Skeletal muscle tissue (tissue), 3 donors: ENCODE measurements at regions not wholly inside any gene's neighbourhood (a gene's known extent, or its start where the extent isn't known, plus 50 kb on each side); places are given as distances from the start of the nearest gene placed in this dataset.

ENCODE experiments used
- H3K27ac ChIP-seq: one replicate; pipeline ENCODE4 v1.7.0; 2013; ENCODE audit warnings: mild to moderate bottlenecking, low read depth, low read length, inconsistent platforms
- H3K27me3 ChIP-seq, 3 donors: one replicate each; pipeline ENCODE4 v1.7.0; 2013; ENCODE audit warnings: low read length in 3 of 3; ENCODE audit not compliant: control insufficient read depth in 3 of 3, insufficient read depth in 3 of 3
- H3K36me3 ChIP-seq, 3 donors: one replicate each; pipeline ENCODE4 v1.7.0; 2013; ENCODE audit warnings: low read length in 3 of 3; ENCODE audit not compliant: control insufficient read depth in 3 of 3, insufficient read depth in 3 of 3
- H3K4me1 ChIP-seq, 3 donors: one replicate each; pipeline ENCODE4 v1.7.0; 2013; ENCODE audit warnings: low read length in 3 of 3, mild to moderate bottlenecking in 3 of 3; ENCODE audit not compliant: control insufficient read depth in 3 of 3, insufficient read depth in 3 of 3
- H3K4me3 ChIP-seq, 3 donors: one replicate each; pipeline ENCODE4 v1.7.0; 2013; ENCODE audit warnings: low read length in 3 of 3
- H3K9ac ChIP-seq, 3 donors: one replicate each; pipeline ENCODE4 v1.7.0; 2013; ENCODE audit warnings: low read length in 3 of 3, mild to moderate bottlenecking in 3 of 3, moderate library complexity in 2 of 3, low read depth in 1 of 3
- H3K9me3 ChIP-seq, 3 donors: one replicate each; pipeline ENCODE4 v1.7.0; 2013; ENCODE audit warnings: low read length in 3 of 3; ENCODE audit not compliant: control insufficient read depth in 3 of 3
- donor health status: Osteomylitis.

GRCh38 chr3:150215616-150216015 is 192.5 kb upstream of the TSC22D2 start:
- peaks cover 0 to 4% (median 0%) of the 10 kb centered on the region in 3 donors for H3K9me3 ChIP-seq
- peak overlapping the region in 1 of 3 donors; percentile 72 for H3K9ac ChIP-seq
- H3K27ac ChIP-seq, result peak overlapping the region; percentile 62
- peaks cover 13 to 15% (median 14%) of the 10 kb centered on the region in 3 donors for H3K4me1 ChIP-seq
- H3K4me3 ChIP-seq, result no peak overlapping the region
- H3K27me3 ChIP-seq, result no peaks in the 10 kb centered on the region
- H3K36me3 ChIP-seq, result no peaks in the 10 kb centered on the region

DNA sequence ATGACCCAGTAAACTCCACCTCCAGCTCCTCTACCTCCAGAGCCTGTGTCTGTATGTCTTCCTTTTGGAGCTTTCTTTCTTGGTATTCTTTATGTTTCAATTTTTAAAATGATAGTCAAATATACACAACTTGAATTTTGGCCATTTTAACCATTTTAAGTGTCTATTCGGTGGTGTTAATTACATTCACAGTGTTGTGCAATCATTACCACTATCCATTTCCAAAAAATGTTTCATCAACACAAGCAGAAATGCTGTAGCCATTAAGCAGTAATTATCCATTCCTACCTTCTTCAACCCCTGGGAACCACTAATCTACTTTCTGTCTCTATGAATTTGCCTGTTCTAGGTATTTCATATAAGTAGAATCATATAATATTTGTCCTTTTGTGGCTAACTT is 194.5 kb upstream of the TSC22D2 start:
- H3K9me3 ChIP-seq, result peaks cover 0 to 4% (median 2%) of the 10 kb centered on the region in 3 donors
- no peak overlapping the region for H3K27ac ChIP-seq
- H3K4me3 ChIP-seq, result no peak overlapping the region
- peaks cover 13 to 15% (median 14%) of the 10 kb centered on the region in 3 donors for H3K4me1 ChIP-seq
- no peaks in the 10 kb centered on the region for H3K36me3 ChIP-seq
- no peak overlapping the region for H3K9ac ChIP-seq
- no peaks in the 10 kb centered on the region for H3K27me3 ChIP-seq

DNA sequence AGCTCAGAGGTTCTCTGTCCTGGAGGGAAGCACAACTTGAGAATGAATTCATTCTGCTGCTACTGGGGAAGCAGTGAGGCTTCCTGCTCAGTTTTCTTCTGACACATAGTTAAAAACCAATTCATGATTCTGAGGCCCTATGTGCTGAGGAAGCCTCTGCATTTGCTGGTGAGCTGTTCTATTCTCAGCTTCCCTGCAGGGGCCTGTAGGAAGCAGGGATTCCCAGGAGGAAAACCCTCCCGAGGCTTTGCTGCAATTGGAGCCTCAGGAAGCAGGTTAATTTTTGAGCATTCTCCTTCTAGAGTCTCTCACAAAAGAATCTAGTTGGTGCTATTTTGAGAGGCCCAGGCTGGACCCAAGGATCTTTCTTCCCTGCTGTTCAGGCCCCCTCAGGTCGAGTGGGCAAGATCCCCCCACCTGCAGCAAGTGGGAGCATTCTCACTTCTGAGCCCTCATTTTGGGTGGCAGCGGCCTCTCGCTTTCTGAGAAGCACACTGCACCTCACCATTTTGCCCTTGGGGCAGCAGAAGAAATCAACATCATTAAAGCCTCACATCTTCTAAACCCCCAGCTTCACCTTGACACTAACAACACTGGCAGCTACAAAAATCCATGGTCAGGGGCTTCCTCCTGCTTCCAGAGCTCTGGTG is 197.5 kb upstream of the TSC22D2 start:
- Histone ChIP-seq H3K36me3 (no peaks in the 10 kb centered on the region), H3K9me3 (peaks cover 0 to 2% (median 0%) of the 10 kb centered on the region in 3 donors), H3K4me1 (peaks cover 2 to 3% (median 2%) of the 10 kb centered on the region in 3 donors), H3K27me3 (no peaks in the 10 kb centered on the region), H3K27ac (no peak overlapping the region), H3K9ac (no peak overlapping the region), H3K4me3 (no peak overlapping the region)

GRCh38 chr3:150203273-150203672 is 204.8 kb upstream of the TSC22D2 start:
- no peak overlapping the region for H3K4me3 ChIP-seq
- no peak overlapping the region for H3K27ac ChIP-seq
- no peak overlapping the region for H3K9ac ChIP-seq
- H3K27me3 ChIP-seq, result no peaks in the 10 kb centered on the region
- H3K36me3 ChIP-seq, result no peaks in the 10 kb centered on the region
- no peaks in the 10 kb centered on the region for H3K9me3 ChIP-seq
- no peaks in the 10 kb centered on the region for H3K4me1 ChIP-seq

DNA sequence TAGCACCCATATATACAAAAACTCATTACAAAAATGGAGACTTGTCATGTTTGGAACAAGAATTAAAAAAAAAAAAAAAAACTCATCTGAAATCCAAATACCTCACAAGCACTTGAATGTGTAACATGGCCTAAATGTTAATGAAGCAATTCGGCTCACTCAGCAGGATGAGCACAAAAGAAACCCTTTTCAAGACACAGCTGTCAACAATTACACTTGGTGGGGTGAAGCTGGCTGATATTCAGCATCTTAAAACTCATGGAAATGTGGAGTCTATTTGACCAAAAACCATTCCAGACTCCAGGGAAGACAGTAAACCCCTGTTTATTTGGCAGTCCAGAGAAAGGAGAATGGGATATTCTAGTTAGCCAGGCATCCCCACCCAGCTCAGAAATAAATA is 205.4 kb upstream of the TSC22D2 start:
- Histone ChIP-seq H3K9ac (no peak overlapping the region), H3K36me3 (no peaks in the 10 kb centered on the region), H3K4me3 (no peak overlapping the region), H3K27me3 (no peaks in the 10 kb centered on the region), H3K9me3 (no peaks in the 10 kb centered on the region), H3K27ac (no peak overlapping the region), H3K4me1 (no peaks in the 10 kb centered on the region)

- no peaks in the 10 kb centered on the region for H3K36me3 ChIP-seq
- H3K9ac ChIP-seq, result no peak overlapping the region
- H3K4me3 ChIP-seq, result no peak overlapping the region
- no peak overlapping the region for H3K27ac ChIP-seq
- no peaks in the 10 kb centered on the region for H3K27me3 ChIP-seq
- H3K4me1 ChIP-seq, result no peaks in the 10 kb centered on the region
- no peaks in the 10 kb centered on the region for H3K9me3 ChIP-seq
These were observed 213.1 kb upstream of the TSC22D2 start for GRCh38 chr3:150194957-150195356.

GRCh38 chr3:150194513-150194912 is 213.6 kb upstream of the TSC22D2 start:
- no peaks in the 10 kb centered on the region for H3K27me3 ChIP-seq
- no peak overlapping the region for H3K9ac ChIP-seq
- H3K4me1 ChIP-seq, result no peaks in the 10 kb centered on the region
- no peak overlapping the region for H3K4me3 ChIP-seq
- no peaks in the 10 kb centered on the region for H3K9me3 ChIP-seq
- H3K27ac ChIP-seq, result no peak overlapping the region
- H3K36me3 ChIP-seq, result no peaks in the 10 kb centered on the region

GRCh38 chr3:150184426-150185071 is 213.9 kb upstream of the PFN2 start:
- no peaks in the 10 kb centered on the region for H3K9me3 ChIP-seq

DNA sequence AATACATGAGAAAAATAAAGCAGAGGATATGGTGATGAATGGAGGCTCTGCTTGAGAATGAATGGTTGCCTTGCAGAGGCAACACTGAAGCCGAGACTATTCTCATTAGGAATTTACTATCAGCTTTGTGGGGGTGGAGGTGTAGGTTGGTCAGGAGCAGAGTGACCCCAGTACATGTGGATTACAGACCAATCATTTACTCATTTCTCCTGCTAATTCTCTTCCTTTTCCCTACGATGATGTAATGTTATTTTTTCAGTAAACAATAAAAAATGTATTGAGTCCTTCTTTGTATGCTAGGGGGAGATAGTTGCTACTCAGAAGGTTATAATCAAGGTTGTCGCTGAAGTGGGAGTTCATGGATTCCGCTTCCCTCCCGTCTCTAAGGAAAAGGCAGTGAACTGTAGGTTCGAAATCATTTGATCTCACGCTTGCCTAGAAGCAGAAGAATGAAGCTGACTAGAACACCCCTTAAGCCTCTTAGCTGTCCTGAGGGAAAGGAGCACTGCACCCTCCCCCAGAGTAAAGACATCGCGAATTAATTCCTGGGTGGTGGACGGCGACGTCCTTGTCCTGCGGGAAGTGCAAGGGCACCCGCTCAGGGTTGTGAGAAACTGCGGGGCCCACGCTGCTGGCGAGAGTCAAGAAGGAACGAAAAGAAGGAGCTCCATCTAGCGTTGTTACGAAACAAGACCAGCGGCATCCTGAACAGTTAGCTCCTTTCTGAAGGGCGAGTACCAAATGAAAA is 213.2 kb upstream of the PFN2 start:
- Histone ChIP-seq H3K4me3 (peak overlapping the region; percentile 67 to 77 (median 69)), H3K9me3 (no peaks in the 10 kb centered on the region), H3K27ac (peak overlapping the region; percentile 60), H3K36me3 (no peaks in the 10 kb centered on the region), H3K4me1 (peaks cover 0 to 13% (median 6%) of the 10 kb centered on the region in 3 donors), H3K27me3 (no peaks in the 10 kb centered on the region), H3K9ac (peak overlapping the region; percentile 69 to 75 (median 71))

More at GRCh38 chr3:150184426-150185071, 213.9 kb upstream of the PFN2 start:
- no peaks in the 10 kb centered on the region for H3K36me3 ChIP-seq
- no peaks in the 10 kb centered on the region for H3K27me3 ChIP-seq
- H3K27ac ChIP-seq, result peak overlapping the region; percentile 60
- peak overlapping the region in 2 of 3 donors; percentile 67 to 69 for H3K4me3 ChIP-seq
- H3K4me1 ChIP-seq, result peaks cover 0 to 13% (median 6%) of the 10 kb centered on the region in 3 donors
- H3K9ac ChIP-seq, result peak overlapping the region in 2 of 3 donors; percentile 71 to 75

GRCh38 chr3:150180334-150180733 is 209.6 kb upstream of the PFN2 start:
- H3K27me3 ChIP-seq, result no peaks in the 10 kb centered on the region
- no peak overlapping the region for H3K27ac ChIP-seq
- H3K9me3 ChIP-seq, result no peaks in the 10 kb centered on the region
- no peak overlapping the region for H3K4me3 ChIP-seq
- no peak overlapping the region for H3K9ac ChIP-seq
- peaks cover 0 to 13% (median 6%) of the 10 kb centered on the region in 3 donors for H3K4me1 ChIP-seq
- no peaks in the 10 kb centered on the region for H3K36me3 ChIP-seq
